ENCODE measurements at regions not wholly inside any gene's neighbourhood (a gene's known extent, or its start where the extent isn't known, plus 50 kb on each side); places are given as distances from the start of the nearest gene placed in this dataset.

GRCh38 chr1:98072047-98072446 is 151.2 kb upstream of the DPYD start:
- TF ChIP-seq POLR2AphosphoS5 (IDR thresholded peaks at IDR 0.05) (no peak), POLR2A (IDR thresholded peaks at IDR 0.05) (no peak), CTCF (IDR thresholded peaks at IDR 0.05) (no peak)
- H3K27me3 ChIP-seq, result no peaks in the 10 kb centered on the region
- no peaks in the 10 kb centered on the region for H3K36me3 ChIP-seq
- no peak overlapping the region for H3K27ac ChIP-seq
- no peaks in the 10 kb centered on the region for H3K4me1 ChIP-seq
- DNase-seq (ENCODE audit: low spot score in 2 of 2), result no peak
- intact Hi-C loops (cut with DNase I; ENCODE audit: low total_unique reads), result no loop called here
- no peak overlapping the region for H3K4me3 ChIP-seq
- H3K9me3 ChIP-seq, result no peaks in the 10 kb centered on the region

- H3K27me3 ChIP-seq, result no peaks in the 10 kb centered on the region
- no peak overlapping the region for H3K4me3 ChIP-seq
- TF ChIP-seq POLR2AphosphoS5 (IDR thresholded peaks at IDR 0.05), result no peak
- TF ChIP-seq POLR2A (IDR thresholded peaks at IDR 0.05), result no peak
- no peak for TF ChIP-seq CTCF (IDR thresholded peaks at IDR 0.05)
- intact Hi-C loops (cut with DNase I; ENCODE audit: low total_unique reads), result no loop called here
- H3K27ac ChIP-seq, result no peak overlapping the region
- H3K9me3 ChIP-seq, result no peaks in the 10 kb centered on the region
- no peak for DNase-seq (ENCODE audit: low spot score in 2 of 2)
- no peaks in the 10 kb centered on the region for H3K36me3 ChIP-seq
- H3K4me1 ChIP-seq, result no peaks in the 10 kb centered on the region
Measured at GRCh38 chr1:98068016-98068415, 147.2 kb upstream of the DPYD start.

DNA sequence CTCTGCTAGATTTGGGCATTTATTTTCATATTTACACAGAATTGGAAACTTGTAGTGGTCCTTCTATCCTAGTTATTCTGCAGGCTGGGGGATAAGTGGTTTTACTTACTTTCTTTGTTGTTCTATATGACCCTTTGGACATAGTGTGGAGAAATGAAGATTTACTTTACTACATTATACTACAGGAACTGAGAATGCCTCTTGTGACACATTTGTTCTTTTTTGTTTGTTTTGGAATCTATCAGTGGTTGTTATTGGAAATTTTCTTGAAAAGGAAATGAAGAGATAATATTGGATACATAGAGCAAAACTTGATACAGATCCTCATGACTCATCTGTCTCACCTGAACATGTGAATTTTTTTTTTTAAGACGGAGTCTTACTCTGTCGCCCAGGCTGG is 146.1 kb upstream of the DPYD start:
- H3K36me3 ChIP-seq, result no peaks in the 10 kb centered on the region
- DNase-seq (ENCODE audit: low spot score in 2 of 2), result no peak
- no peaks in the 10 kb centered on the region for H3K27me3 ChIP-seq
- no peaks in the 10 kb centered on the region for H3K9me3 ChIP-seq
- no peak for TF ChIP-seq CTCF (IDR thresholded peaks at IDR 0.05)
- TF ChIP-seq POLR2A (IDR thresholded peaks at IDR 0.05), result no peak
- TF ChIP-seq POLR2AphosphoS5 (IDR thresholded peaks at IDR 0.05), result no peak
- intact Hi-C loops (cut with DNase I; ENCODE audit: low total_unique reads), result no loop called here
- no peak overlapping the region for H3K4me3 ChIP-seq
- H3K4me1 ChIP-seq, result no peaks in the 10 kb centered on the region
- no peak overlapping the region for H3K27ac ChIP-seq

- Histone ChIP-seq H3K9me3 (no peaks in the 10 kb centered on the region), H3K4me3 (no peak overlapping the region), H3K27ac (no peak overlapping the region), H3K4me1 (no peaks in the 10 kb centered on the region), H3K27me3 (no peaks in the 10 kb centered on the region), H3K36me3 (no peaks in the 10 kb centered on the region)
- intact Hi-C loops (cut with DNase I; ENCODE audit: low total_unique reads), result no loop called here
- DNase-seq (ENCODE audit: low spot score in 2 of 2), result no peak
- TF ChIP-seq CTCF (IDR thresholded peaks at IDR 0.05), result no peak
- TF ChIP-seq POLR2AphosphoS5 (IDR thresholded peaks at IDR 0.05), result no peak
- TF ChIP-seq POLR2A (IDR thresholded peaks at IDR 0.05), result no peak
Measured at GRCh38 chr1:98059620-98060019, 138.8 kb upstream of the DPYD start.

DNA sequence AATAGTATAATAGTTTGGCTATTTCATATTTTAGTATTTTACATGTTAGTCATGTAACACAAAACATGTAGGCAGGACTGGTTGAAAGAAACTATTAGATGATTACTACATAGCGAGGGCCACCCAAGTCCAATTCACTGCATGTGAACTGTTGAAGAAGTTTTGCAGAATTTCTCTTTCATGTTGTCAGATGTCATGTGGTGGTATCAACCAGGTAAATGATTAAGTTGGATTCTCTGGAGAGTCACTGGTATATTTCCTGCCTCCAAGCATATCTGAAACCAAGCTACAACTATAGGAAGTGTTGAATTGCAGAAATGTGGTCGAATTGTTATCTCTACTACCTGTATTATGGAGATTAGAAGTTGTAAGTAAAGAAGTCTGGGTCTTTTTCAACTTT is 137.8 kb upstream of the DPYD start:
- intact Hi-C loops (cut with DNase I; ENCODE audit: low total_unique reads), result no loop called here
- H3K27me3 ChIP-seq, result no peaks in the 10 kb centered on the region
- no peak overlapping the region for H3K4me3 ChIP-seq
- no peaks in the 10 kb centered on the region for H3K36me3 ChIP-seq
- peaks cover 0 to under 1% of the 10 kb centered on the region in 2 donors for H3K4me1 ChIP-seq
- no peak overlapping the region for H3K27ac ChIP-seq
- H3K9me3 ChIP-seq, result no peaks in the 10 kb centered on the region
- no peak for TF ChIP-seq POLR2A (IDR thresholded peaks at IDR 0.05)
- TF ChIP-seq POLR2AphosphoS5 (IDR thresholded peaks at IDR 0.05), result no peak
- no peak for TF ChIP-seq CTCF (IDR thresholded peaks at IDR 0.05)
- no peak for DNase-seq (ENCODE audit: low spot score in 2 of 2)
